Omental fat pad (tissue), 3 donors: ENCODE measurements at regions not wholly inside any gene's neighbourhood (a gene's known extent, or its start where the extent isn't known, plus 50 kb on each side); places are given as distances from the start of the nearest gene placed in this dataset.

Experiments used
- ATAC-seq: fragments of 150-250 bp; one replicate; pipeline ENCODE4 v1.9.1; 2016; ENCODE audit warnings: mild to moderate bottlenecking, moderate library complexity; ENCODE audit not compliant: low FRiP score
- DNase-seq: peaks from one replicate; pipeline ENCODE4 v3.0.0-alpha.2; 2019; ENCODE audit warnings: low spot score
- CTCF ChIP-seq, 3 donors: fragments of 450-650 bp; IDR thresholded peaks; one replicate each; pipeline ENCODE4 v1.5.1; 2016 to 2017; ENCODE audit warnings: antibody characterized with exemption in 3 of 3, mild to moderate bottlenecking in 3 of 3, moderate library complexity in 2 of 3

GRCh38 chr10:129366450-129366849 lies 100.6 kb upstream of the MGMT start:
- no peak for ATAC-seq
- TF ChIP-seq CTCF (IDR thresholded peaks at IDR 0.05): no peak
- DNase-seq: no peak

- DNase-seq (no peak), ATAC-seq (no peak)
- TF ChIP-seq CTCF (IDR thresholded peaks at IDR 0.05): no peak
These were observed 97.5 kb upstream of the MGMT start for GRCh38 chr10:129369566-129369965.

GRCh38 chr10:129371541-129371940 lies 95.5 kb upstream of the MGMT start:
- DNase-seq (no peak), ATAC-seq (no peak)
- no peak for TF ChIP-seq CTCF (IDR thresholded peaks at IDR 0.05)

DNA sequence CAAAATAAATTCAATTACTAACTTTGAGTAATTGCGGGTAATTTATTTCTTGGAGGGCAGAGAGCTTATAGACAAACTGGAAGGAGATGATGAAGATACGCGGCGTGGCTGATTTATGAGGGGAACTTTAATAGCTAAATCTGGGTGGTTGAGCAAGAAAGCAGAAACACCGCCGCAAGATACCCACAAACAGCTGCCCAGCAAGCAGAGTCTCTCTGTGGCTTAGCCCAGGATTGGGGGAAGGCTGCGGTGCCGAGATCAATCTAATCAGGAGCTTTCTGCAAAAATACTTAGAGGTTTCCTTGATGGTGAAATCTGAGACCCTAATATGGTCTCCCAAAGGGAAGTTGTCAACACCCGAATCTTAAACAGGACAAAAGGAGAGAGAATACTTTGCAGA lies 94.9 kb upstream of the MGMT start:
- TF ChIP-seq CTCF (IDR thresholded peaks at IDR 0.05): no peak
- DNase-seq: no peak
- no peak for ATAC-seq

GRCh38 chr10:129373231-129373630 lies 93.8 kb upstream of the MGMT start:
- TF ChIP-seq CTCF (IDR thresholded peaks at IDR 0.05): no peak
- DNase-seq: no peak
- ATAC-seq: no peak

DNA sequence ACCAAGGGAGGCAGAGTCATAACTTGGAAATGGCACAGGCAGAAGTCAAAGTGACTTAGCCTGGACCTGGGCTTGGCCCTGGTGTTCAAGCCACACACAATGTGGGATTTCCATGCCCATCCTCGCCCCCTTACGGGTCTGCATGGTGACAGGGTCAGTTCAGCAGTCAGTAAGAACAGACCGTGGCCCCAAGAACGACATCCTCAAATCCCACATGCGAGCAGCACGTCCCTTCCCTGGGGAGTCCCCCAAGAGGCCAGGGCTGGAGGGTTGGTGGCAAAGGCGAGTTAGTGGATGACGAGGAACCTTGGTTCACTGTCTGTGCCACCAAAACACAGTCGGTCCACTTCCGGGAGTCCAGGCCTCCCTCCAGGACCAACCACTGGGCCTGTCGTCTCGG lies 93.3 kb upstream of the MGMT start:
- TF ChIP-seq CTCF (IDR thresholded peaks at IDR 0.05): no peak
- ATAC-seq (no peak), DNase-seq (no peak)

GRCh38 chr10:129375171-129375570 lies 91.9 kb upstream of the MGMT start:
- TF ChIP-seq CTCF (IDR thresholded peaks at IDR 0.05): no peak
- DNase-seq (no peak), ATAC-seq (no peak)
